GM12873 (cell line): ENCODE measurements at regions not wholly inside any gene's neighbourhood (a gene's known extent, or its start where the extent isn't known, plus 50 kb on each side); places are given as distances from the start of the nearest gene placed in this dataset.
A peak's percentile ranks its signal among the peaks of the same experiment; 100 is the strongest.

Experiments
- CTCF ChIP-seq: IDR thresholded peaks from 2 replicates; pipeline ENCODE4 v1.5.1; 2012; ENCODE audit warnings: low read depth, mild to moderate bottlenecking, moderate library complexity, low read length, control low read depth; ENCODE audit not compliant: insufficient read depth; ENCODE audit errors: missing control alignments

- TF ChIP-seq CTCF: no peak
Observed at GRCh38 chr5:33332804-33333203, 108.0 kb upstream of the TARS1 start.

- no peak for TF ChIP-seq CTCF
Observed at GRCh38 chr5:33334829-33335228, 105.9 kb upstream of the TARS1 start.

- no peak for TF ChIP-seq CTCF
Observed at GRCh38 chr5:33336891-33337636, 103.7 kb upstream of the TARS1 start.

GRCh38 chr5:33337637-33337992 lies 103.2 kb upstream of the TARS1 start:
- no peak for TF ChIP-seq CTCF

- TF ChIP-seq CTCF: peak; percentile 27
Observed at GRCh38 chr5:33338336-33339110, 102.2 kb upstream of the TARS1 start.

- TF ChIP-seq CTCF: no peak
Observed at GRCh38 chr5:33339413-33339812, 101.4 kb upstream of the TARS1 start.

GRCh38 chr5:33340195-33340594 lies 100.6 kb upstream of the TARS1 start:
- TF ChIP-seq CTCF: no peak
